22Rv1 (cell line): ENCODE measurements at regions not wholly inside any gene's neighbourhood (a gene's known extent, or its start where the extent isn't known, plus 50 kb on each side); places are given as distances from the start of the nearest gene placed in this dataset.

Experiments
- CTCF ChIP-seq: fragments of 450-650 bp; IDR thresholded peaks from 2 replicates; pipeline ENCODE4 v1.5.1; 2017; ENCODE audit warnings: mild to moderate bottlenecking
- ZFX ChIP-seq: fragments of 450-650 bp; IDR thresholded peaks from 2 replicates; pipeline ENCODE4 v1.6.1; 2017; ENCODE audit warnings: antibody characterized with exemption, borderline replicate concordance

DNA sequence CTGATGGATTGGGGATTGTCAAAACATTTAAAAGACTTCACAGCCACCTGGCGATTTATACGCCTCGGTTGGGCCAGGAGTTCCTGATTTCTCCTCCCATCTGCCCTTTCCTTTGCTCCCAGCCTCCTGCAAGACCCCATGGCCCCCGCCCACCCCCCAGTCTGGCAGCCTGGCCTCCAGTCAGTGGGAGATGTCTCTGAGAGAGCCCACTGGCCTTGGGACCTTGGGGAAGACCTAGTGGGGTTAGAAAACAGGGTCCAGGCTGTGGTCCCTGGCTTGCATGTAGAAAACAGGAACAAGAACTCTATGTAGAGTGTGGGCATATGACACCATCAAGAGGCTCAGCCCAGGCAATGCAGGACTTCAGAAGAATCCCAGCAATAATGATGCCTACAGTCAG lies 209.4 kb upstream of the C16orf82 start:
- no peak for TF ChIP-seq CTCF
- TF ChIP-seq ZFX = no peak
